Cerebellar cortex (tissue), 1 donor: ENCODE measurements at regions not wholly inside any gene's neighbourhood (a gene's known extent, or its start where the extent isn't known, plus 50 kb on each side); places are given as distances from the start of the nearest gene placed in this dataset.
"Not testable (repeated sequence)": the region's sequence is repeated elsewhere in the genome, so short reads cannot be mapped to it uniquely, and the experiment has no call there.

Experiments used
- DNase-seq: peaks from one replicate; pipeline ENCODE4 v3.0.0-alpha.2; 2015; ENCODE audit warnings: low spot score

DNA sequence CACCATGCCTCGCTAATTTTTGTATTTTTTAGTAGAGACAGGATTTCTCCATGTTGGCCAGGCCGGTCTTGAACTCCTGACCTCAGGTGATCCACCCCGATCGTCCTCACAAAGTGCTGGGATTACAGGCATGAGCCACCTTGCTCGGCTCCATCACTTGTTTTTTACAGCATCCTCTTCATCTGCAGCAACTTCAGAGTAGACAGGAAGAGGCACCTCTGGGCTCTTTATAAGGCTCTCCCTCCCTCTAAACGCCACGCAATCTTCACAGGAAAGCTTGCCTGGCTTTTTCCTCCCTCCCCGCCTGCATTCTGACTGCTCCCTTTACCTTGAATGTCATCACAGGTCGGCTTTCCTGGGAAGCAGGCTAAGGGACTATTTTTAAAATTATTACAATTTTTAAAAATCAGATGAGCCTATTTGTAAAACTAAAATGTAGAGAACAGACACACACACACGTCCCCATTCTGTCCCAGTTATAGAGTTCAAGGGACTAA lies 111.5 kb upstream of the LDB2 start:
- DNase-seq: no peak

DNA sequence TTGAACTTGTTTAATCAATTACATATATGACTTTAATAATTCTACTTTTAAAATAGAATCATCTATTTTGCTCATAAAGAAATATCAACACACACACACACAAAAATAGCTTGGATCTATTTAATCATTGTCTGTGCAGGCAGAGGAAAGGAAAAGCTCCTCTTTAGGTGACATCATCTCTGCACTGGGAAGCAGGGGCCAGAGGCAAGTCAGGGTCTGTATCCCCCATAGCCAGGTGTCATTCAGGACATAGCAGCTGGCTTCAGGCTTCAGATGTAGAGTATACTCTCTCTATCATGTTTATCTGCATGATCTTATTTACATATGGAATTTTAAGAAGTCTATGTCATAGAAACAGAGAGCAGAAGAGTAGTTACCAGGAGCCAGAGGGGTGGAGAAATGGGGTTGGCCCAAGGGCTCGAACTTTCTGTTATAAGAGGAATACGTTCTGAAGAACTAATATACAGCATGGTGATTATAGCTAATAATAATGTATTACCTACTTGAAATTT lies 110.4 kb upstream of the LDB2 start:
- no peak for DNase-seq

DNA sequence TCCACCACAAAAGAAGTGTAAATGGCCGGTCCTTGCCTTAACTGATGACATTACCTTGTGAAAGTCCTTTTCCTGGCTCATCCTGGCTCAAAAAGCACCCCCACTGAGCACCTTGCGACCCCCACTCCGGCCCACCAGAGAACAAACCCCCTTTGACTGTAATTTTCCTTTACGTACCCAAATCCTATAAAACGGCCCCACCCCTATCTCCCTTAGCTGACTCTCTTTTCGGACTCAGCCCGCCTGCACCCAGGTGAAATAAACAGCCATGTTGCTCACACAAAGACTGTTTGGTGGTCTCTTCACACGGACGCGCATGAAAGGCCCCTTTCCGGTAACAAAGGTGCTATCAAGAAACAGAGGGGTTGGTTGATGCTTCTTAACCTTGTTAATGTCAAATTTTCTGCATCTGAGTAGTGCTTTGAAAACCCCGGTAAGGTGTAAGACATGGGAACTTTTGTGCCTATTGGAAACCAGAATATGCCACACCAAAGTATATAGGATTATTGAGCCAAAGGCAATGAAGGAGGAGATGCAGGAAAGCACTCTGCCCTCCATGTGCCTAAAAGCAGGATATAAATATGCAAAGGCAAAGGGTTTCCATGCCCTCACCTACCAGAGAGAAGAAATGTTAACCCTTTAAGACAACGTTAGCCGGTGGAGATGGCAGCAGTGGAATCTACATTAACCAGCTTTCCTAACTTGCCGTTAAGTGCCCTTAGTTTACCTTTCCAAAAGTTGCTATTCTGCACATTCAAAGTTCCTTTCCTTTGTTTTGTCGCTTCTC lies 105.4 kb upstream of the LDB2 start:
- DNase-seq: not testable (repeated sequence)

DNA sequence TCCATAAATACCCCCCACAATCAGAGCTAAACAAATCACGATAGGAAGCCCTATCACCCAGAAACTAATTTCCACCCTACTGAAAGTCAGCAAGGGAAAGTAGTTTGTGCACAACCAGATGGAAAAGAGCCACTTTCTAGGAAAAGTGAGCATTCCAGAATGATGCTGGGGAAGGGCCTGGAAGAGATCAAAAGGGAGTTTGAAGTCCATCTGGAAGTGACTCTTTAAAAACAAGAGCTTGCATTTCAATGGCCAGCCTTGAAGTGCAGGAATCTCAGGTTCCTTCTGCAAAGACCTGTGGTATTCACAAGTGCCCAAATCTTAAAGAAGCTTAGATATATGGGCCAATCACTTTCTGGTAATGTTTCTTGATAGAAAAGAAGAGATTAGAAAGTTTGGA lies 97.0 kb upstream of the LDB2 start:
- DNase-seq: no peak

DNA sequence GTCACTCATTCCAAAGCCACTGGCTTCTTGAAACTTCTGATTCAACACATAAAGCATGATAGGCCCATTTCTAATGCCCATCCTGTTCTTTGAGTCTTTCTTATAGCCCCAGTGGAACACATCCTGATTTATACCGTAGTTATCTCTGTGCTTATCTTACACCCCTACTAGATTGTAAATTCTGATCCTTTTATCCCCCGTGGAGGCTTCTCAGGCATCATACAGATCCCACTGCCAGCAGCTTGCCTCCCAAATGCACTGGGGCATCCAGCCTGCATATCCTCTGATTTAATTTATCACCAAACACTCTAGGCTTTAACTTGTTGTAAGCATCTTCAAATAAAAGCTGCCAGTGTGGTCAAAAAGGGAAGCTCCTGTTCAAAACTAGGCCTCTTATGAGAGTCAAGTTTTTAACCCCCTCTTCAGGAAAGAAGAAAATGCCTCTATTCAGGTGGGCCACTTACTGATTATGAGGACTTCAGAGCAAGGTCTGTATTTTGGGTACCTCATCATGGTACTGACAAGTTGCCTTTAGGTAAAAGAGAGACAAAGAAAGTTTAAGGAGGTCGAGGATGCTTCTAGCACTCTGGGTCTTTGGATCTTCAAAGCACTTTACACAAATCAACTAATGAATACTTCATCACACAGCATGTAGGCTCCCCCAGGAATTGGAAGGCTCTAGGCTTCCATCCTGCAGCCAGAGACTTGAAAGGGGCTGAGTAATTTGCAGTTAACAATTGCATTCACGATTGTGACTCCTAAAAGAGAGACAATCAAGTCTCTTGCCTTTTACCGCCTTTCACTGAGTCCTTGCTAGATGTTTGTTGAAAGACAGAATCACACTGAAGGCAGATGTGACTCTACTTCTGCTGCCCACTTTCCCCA lies 95.8 kb upstream of the LDB2 start:
- DNase-seq: no peak

DNA sequence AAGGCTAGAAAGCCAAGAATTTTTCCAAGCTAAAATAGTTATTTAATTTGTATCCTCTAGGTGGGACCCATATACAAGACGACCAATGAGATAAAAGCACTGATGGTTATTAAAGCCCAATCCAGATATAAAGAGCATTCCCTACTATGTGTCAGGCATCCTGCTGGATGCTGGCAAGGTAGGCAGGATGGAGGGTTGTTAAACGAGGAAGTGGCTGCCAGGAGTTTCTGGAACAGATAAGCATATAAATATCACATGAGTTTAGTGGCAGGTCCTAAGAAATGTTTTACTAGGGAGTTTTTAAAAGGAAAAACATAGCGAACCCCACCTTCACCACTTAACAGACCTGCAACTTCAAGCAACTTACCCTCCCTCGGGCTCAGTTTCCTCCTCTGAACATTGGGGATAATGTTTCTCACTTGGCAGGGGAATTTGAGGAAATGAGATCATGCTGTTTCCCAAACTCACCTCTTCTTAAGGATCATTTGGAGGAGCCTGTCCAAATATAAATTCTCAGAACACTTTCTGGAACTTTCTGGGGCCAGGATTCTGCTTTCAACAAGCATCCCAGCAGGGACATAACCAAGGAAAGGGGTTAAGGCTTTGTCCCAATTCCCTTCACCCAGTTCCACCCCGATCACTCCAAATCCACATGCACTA lies 94.3 kb upstream of the LDB2 start:
- DNase-seq: no peak

DNA sequence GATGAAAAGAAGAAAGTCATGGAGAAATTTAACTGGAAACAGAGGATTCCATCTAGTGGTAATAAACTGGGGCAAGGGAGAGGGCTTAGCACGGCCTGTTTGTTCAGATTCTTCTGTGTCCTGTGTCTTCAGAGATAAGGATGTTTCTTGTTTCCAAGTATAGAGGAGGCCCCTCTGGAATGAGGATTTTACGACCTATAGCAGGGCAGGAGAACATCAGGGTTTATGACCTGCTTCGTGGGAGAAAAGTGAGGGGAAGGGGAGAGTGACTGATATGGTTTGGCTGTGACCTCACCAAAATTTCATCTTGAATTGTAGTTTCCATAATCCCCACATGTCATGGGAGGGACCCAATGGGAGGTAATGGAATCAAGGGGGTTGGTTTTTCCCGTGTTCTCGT lies 93.0 kb upstream of the LDB2 start:
- no peak for DNase-seq

DNA sequence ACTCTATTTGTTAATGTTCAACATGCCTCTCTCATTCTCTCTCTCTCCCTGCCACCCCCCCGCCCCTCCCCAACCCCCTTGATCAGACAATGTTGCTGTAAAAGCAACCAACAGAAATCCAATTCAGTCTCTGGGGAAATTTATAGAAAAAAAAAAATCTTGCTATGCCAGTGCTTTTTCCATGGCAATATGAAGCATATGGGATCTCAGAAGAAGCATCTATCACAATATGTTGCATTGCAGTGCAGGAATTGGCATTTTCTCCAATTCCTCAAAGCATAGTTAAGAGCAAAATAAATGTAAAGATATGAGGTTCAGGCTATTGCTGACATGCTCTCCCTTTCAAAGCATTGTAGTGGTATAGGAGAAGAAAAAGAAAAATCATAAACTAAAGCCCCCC lies 90.9 kb upstream of the LDB2 start:
- no peak for DNase-seq

DNA sequence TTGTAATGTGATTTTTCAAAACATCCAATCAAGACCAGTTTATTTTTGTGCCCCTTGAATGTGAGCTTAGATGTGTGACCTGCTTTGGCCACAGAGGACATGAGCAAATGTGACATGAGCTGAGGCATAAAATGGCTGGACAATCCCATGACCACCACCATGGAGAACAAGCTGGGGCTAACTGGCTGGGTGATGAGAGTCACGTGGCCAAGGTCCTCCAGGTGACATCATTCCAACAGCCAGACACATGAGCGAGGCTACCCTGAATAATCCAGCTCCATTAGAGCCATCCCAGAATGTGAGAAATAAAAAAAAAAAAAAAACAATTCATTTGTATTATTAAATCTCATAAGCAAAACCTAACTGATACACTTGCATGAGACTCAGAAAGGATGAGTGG lies 90.4 kb upstream of the LDB2 start:
- DNase-seq: no peak

DNA sequence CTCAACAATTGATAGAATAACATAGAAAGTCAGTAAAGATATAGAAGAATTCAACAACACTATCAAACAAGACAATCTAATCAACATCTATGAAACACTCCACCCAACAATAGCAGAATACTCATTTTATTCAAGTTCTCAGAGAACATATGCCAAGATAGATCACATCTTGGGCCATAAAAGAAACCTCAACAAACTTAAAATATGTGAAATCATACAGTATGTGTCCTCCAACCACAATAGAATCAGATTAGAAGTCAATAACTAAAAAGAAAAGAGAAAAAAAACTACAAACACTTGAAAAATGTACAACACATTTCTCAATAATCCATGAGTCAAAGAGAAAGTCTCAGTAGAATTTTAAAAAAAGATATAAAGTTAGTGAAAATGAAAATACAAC lies 78.6 kb upstream of the LDB2 start:
- no peak for DNase-seq

DNA sequence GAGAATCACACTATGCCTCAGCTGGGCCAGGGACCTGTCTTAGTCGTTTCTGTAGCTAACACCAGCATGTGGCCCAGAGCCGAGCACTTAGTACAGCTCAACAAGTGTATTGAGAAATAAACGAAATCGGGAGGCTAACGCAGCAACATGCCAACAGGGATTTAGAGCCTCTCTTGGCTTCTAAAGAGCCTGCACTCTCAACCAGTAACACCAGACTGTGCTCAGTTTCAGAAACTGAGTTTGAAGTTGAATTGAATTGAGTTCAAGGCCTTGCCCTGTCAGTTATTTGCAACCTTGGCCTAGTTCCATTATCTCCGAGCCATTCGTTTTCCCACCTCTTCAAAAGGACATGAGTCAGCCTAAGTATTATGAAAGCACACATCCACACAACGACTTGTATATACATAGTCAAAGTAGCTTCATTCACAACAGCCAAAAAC lies 71.3 kb upstream of the LDB2 start:
- no peak for DNase-seq

DNA sequence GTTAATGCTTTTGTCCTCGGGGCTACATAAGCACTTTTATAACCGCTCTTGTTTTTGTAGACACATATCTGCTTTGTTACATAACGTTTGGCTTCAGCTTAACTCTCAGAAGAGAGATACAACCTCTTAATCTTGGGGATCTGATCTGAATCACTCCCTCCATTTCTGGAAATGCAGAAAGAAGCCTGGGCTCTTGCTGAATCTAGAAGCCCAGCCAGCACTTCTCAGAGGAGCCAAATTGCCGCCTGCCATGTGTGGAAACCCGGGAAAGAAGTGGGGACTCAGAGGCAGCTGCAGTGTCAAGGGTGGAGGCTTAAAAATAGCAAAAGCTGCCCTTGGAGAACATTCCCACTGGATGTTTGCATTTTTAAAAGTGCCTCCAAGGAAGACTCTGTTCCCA lies 69.3 kb upstream of the LDB2 start:
- DNase-seq: no peak

DNA sequence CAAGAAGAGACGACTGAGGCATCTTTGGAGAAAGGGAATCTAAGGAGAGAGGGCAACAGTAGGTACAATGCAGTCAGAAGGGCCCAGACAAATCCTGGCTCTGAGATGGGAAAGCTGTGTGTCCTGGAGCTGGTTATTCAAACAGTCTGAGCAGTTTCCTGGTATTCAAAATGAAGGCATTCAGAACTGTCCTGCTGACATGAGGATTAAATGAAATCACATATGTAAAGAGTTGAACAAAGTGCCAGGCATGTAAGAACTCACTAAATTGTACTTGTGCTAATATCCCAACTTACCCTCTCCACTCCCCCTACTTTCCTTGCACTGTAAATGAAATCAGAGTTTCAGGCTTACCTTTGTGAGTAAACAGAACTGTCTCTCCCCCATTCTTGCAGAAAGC lies 60.9 kb upstream of the LDB2 start:
- DNase-seq: no peak

DNA sequence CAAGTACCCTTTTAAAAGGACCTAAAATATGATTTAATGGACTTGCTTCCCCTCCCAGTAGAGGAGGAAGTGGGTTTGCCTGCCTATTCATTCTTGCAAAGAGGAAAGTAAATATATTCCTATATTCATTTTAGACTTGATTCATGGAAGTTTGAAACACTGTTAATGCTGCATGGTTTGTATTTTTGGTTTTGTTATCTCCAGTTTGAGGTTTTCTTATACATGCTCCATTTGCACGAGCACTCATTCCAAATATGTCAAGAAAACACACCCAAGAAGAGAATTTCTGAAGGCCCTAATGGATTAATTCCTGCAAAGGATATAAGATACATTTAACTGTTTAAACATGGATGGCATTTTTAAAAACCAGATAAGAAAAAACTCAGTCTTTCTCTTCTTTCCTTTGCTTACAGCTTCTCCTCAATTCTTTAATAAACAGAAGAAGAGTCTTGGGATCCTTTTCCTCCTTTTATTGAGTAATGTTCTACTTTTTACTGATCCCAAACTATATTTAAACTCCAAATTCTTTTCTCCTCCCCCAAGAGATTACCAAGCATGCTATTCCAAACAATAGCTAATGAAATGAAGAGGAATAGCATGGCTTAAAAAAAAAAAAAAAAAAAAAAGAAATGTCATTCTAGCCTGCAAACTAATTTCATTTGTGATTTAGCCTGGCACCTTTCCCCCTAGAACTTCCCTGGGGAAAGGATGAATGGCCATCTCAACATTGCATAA lies 54.6 kb upstream of the LDB2 start:
- no peak for DNase-seq

DNA sequence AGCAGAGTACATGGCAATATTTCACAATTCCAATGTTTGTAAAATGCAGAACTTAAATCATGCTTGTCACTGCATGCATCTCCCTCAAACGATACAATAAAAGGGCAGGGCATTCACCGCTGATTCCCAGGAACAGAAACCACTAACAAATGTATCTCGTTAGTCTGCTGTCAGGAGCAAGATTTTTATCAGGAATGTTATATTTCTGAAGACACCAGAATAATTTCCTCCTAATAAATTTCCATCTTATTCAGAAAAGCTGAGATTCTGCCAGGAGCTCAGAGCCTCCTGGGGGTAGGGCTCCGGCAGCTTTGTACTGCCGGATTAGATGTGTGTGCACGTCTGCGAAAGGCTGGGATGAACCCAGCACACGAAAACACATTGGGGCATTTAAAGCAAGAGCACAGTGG lies 54.0 kb upstream of the LDB2 start:
- DNase-seq: no peak
